ENCODE measurements at regions not wholly inside any gene's neighbourhood (a gene's known extent, or its start where the extent isn't known, plus 50 kb on each side); places are given as distances from the start of the nearest gene placed in this dataset.

DNA sequence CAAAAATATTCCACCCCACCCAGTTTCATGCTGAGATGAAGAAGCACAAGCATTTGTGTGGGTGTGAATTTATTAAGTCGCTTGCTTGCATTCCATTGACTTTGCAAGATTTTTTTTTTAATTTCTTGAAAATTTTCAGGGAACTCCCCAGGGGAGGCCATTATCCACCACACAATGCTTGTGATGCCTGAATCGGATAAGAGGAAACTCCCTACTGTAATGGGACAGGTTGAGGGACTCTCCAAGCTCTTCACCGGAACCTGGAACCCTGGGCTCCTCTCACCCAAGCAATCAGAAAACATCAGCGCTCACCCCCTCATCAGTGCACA is 153.6 kb upstream of the ZMIZ1 start:
- DNase-seq = no peak

DNA sequence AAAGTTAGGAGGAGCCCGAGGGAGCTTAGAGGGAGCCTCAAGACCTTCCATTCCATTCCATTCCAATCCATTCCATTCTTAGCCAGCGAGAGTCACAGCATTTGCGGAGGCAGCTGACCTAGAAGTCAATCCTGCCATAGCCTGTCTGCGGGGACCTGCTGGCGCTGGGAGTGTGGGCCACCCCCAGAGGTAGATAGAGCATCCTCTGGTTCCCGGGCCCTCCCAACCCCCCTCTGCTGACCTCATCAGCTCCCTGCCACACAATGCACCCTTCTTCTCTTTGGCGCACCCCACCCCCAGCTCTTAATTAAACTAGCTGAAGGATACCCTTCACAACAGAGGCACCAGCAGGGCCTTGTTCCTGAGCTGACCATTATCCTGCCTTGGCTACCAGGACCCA is 152.5 kb upstream of the ZMIZ1 start:
- DNase-seq = no peak

DNA sequence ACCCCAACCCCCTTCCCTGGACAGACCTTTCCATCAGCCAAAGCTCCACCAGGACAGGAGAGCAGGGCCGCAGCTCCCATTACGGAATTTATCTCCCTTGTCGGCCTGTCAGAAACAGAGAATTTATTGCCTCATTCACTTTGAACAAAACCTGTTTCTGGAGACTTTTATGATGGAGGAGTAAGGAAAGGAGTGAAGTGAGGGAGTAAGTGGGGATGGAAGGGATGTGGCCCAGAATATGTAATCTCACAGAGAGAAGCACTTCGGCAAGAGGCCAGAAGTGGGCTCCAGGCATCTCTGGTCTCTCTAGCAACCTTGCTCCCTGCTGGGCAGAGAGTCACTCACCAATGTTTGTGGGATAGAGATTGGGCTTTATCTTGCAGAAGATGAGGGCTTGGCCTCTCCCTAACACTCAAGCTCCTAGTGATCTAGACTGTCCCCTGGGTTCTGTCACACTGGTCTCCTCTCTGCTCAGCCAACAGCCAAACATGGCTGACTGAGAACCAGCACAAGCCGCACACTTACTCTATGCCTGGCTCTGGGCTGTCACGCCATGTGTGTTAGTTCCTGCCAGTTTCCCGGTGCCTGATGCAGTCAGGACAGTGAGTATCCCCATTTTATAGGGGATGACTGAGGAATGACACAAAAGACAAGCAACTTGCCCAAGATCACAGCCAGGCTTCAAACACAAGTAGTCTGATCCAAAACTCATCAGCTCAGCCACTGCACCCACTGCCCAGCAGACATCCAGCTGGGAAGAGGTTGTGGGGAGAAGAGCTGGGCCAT is 149.4 kb upstream of the ZMIZ1 start:
- DNase-seq = no peak

DNA sequence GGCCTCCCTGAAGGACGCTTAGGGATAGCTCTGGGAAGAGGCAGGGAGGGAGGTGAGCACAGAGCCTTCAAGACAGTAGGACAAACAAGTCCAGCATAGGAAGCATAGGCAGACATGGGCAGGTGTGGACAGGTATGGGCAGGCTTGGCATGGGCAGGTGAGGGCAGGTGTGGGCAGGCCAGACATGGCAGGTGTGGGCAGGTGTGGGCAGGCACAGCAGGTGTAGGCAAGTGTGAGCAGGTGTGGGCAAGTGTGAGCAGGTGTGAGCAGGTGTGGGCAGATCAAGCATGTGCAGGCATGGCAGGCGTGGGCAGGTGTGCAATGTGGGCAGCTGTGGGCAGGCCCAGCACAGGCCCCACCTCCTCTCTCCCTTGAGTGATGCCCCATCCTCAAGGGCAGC is 148.8 kb upstream of the ZMIZ1 start:
- no peak for DNase-seq

DNA sequence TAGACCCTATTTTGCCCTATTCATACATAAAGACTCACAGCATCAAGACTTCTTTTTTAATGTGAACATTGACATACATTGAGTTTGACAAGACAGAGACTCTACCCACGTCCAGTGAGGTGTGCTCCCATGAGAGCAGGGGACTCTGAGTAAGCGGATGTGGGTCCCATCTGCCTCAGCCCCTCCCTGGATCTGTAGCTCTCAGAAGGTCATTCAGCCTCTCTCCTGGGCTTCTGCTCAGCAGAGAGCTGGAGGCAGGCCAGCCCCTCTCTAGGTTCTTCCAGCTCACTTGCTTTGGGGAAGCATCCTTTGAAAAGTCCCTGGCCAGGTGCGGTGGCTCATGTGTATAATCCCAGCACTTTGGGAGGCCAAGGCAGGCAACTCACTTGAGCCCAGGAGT is 146.9 kb upstream of the ZMIZ1 start:
- no peak for DNase-seq

DNA sequence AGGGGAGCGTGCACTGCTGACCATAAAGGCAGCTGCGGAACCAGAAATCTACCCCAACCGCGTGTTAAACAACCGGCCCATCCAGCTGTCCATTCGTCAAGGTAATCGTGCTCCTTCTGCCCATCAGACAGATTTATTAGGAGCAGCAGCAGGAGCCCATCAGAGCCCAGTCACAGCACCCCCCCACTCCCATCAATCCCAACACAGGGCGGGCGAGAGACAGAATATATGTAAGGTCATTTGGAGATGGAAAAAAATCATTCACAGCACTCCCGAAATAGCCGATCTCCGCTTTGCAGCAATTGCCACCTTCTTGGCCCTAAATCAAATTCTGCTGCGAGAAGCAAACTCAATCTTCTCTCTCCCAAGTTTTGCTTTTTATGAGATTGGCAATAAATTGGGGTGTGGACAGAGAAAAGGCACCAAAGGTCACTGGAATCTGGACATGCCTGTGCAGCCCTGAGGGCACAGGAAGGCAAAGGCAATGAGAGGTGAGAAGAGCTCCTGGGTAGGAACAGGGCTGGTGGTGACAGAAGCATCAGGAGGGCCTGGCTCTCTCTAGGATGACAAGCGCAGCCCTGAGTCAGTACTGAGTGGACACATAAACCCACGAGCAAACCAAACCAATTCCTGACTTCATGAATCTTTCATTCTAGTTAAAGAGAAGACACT is 145.0 kb upstream of the ZMIZ1 start:
- no peak for DNase-seq

DNA sequence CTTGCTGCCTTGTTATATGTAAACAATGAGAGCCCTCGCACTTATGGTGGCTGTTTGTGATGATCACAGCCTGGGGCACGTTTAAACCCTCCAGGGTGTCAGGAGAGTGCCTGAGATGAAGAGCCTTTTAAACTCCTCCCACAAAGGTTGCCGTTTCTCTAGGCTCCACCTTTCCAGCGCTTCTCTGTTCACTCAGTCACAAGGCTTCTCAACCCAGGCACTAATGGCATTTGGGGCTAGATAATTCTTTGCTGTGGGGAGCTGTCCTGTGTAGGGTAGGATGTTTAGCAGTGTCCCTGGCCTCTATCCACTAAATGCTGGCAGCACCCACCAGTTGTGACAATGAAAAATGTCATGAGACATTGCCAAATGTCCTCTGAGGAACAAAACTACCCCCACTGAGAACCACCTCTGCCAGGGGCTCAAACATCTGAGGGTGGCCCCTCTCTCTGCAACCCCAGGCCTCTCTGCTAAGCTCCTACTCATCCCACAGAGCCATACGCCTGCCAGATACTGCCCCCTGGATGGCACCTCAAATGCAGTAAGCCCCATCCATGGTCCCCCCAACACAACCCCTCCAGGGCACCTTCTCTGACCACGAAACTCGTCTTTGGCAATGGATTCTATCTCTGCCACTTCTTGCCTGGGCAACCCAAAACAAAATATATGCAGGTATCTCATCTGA is 144.3 kb upstream of the ZMIZ1 start:
- no peak for DNase-seq

DNA sequence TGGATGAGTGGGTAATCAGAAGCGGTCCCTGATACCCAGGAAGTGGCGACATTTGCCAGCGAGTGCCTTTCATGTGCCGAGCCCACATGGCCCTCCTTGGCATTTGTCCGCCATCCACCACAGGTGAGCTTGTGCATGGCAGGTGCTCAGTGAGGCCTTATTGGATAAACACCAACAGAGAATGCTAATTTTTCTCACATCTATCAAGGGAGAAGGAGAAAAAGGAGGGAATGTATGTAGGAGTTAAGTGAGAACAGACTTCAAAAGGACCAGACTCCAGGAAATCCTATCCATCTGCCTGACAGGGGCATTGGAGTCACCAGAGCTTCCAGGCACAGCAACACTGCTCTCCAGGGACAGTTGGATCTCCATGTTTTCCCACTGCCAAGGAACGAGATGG is 143.5 kb upstream of the ZMIZ1 start:
- no peak for DNase-seq

DNA sequence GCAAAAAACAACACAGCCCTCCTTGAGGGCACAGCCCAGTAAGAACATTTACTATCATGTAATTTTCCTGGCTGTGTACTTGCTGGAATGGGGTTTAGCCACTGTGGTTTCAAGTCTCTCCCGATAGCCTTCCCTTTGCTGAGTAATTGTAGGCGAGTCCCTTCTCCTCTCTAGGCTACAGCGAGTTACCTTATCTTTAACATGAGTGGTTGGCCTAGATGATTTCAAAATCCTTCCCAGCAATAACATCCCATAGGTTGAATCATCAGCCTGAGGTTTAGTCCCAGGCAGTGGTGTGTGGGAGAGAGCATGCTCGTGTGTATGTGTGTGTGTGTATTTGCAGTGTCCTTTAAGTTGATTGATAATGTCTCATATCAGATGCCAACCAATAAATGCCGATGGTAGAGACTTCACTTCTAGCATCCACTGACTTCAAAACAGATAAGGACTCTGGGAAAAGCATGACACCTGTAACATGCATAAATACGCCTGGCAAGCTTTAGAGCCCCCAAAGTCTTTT is 142.9 kb upstream of the ZMIZ1 start:
- no peak for DNase-seq

DNA sequence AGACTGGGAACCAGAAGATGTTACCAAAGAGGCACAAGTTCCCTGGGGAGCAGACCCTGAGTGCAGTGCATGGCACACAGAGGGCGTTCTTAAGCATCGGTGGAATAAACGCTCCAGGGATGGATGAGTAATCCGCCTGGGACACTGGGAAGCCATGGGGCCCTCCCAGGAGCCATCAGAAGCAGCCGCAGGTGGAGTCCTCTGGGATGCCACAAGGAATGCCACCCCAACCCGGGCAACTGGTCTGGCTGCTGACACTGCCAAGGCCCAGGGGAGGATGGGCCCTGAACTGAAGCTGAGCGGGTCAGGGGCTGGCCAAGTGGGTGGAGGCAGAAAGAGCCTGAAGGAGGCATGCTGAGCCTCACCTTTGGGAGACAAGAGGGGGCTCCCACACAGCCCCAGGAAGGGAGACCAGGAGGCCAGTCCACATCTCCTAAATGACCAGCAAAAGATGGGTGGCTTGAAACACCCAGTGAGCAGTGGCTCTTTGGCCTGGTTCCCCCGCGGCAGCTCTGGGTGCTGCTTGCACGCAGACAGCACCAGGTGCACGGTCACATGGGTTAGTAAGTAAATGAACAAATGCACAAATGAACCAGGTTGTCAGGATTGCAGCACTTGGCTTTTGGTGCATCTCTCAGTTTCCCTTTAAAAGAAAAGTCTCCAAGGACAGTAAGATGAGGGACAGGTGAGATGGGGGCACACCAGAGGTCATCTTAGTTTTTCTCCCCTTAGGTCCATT is 141.3 kb upstream of the ZMIZ1 start:
- no peak for DNase-seq

DNA sequence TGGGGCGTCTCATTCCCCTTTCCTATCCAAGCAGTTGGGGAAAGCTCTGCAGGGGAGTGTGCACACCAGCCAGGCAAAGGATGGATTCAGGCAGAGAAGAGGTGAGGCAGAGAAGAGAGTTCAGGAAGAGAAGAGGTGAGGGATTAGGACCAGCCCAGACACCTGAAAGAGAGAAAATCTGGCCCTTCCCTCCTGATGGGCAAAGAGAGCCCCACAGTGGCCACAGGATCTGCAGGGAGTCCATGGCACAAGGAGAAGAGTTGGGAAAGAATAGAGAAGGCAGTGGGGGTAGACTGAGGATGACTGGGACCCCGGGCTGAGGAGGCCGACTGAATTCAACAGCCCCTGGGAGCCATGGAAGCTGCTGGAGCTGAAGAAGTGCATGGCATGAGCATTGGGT is 140.4 kb upstream of the ZMIZ1 start:
- DNase-seq = no peak

DNA sequence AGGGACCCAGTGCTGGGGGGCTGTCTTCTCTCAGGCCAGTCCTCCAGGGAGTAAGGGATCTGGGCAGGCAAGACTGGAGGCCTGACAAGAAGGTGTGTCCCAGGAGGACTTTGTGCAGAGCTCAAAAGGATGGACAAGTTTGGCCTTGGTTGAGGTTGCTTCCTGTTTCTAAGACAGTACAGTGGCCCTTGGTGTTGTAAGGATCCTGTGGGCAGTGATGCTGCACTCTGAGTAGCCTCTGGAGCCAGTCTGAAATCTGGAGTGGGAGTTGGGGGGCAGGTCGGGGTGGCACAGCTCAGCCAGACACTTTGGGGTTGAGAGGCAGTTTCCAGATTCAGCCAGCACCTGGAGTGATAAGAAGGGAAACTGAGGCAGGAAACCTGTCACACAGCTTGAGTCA is 139.2 kb upstream of the ZMIZ1 start:
- no peak for DNase-seq

DNA sequence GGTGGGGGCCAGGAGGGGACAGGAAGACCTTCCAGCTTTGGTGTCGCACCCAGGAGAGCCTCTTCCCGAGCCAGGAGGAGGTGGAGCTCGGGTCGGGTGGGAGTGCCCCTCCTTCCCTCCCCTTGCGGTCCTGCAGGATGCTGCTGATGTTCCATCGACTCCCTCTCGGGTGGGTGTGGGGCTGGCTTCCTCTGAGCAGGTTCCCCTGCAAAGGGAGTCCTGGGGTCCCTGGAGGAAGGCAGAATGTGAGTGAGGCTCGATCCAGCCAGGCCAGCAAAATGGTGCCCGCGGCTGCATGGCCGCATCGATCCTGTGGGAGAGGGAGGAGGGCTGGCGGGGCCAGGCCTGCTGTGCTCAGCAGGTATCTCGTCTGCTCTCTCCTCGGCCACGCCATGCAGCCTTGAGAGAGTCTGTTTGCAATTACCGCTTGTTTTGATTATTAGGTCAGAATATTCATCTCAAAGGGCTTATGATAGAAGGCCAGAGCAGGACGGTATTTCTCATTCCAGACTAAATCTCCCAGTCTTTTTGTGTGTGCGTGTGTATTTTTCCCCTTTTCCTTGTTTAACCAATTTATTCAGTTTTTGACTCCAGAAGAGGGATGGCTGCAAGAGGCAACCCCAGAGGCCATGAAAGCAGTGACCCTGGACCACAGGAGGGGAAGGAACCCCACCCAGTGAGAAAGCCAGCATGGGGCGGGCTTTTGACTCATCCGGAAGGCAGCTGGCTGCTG is 137.3 kb upstream of the ZMIZ1 start:
- no peak for DNase-seq

DNA sequence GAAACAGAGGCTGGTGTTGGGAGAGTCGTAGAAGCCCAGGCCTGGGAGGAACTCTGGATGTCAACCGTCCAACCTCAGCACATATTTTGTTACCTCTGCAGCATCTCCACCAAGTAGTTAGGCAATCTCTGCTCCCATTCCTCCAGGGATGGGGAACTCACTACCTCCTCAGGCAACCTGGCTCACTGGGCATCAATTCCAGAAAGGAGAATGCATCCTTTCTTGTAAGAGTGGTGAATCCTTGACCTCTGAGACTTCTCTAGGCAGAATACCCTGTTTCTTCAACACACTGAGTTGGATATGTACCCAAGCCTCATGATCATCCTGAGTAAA is 136.7 kb upstream of the ZMIZ1 start:
- DNase-seq = no peak

DNA sequence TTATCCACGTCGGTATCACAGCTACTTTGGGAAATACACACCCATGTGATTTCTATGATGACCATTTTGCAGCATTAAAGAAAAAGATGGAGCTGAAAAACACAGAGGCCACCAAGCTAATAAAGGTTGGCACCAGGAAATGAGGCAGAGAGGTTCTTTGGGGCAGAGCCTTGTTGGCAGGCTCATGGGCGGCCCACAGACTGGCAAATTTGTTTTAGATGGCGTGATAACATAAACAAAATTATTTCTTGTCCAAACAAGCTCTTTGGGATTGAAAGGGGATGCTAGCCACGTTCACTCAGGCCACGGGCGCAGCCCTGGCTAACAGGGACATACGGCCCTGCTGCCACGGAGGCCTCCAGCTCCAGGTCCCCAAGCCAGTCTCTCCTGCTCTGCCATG is 135.9 kb upstream of the ZMIZ1 start:
- no peak for DNase-seq

DNA sequence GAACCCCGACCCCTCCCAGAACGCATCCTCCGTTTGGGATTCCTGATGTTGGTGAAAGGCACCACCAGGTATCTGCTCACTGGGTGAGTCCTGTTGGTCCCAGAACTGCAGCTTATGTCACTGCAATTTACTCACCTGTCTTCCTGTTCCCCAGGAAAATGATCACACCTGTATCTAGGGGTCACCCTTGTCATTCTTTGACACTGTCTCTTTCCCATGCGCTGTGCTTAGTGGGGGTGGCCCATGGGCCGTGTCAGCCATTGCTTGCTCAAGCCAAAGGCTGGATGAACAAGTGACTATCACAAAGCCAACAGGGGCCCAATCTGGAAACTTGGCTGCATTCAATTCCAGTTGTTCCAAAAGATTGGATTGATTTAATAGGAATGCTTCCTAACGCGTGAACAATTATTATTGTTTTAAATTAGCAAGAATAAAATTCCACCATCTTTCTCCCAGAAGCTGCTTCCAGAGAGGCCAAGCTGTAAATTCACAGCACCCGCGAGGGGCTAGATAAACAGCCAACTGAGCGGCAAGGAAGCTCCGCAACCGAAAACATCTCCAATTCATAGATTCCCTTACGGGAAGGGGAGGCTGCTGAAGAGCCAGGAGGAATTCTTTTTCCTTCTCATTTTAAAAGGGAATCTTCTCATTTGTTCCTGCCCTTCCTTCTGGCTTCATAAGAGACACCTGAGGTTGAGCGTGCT is 134.8 kb upstream of the ZMIZ1 start:
- no peak for DNase-seq

DNA sequence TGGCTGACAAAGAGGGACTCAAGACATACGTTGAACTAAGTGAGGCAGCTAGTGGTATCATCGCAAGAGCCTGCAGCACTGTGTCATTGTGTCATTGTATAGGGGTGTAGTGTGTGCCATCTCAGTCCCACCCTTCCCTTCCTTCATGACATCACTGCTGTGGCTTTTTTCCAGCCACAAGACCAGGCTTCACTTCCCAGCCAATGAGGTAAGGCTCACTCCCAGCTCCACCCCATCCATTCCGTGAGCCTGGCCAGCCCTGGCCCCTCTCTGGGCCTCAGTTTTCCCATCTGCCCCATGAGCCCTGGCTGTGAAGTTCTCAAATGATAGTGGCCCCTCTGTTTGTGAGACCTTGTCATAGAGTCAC is 134.3 kb upstream of the ZMIZ1 start:
- DNase-seq = no peak

DNA sequence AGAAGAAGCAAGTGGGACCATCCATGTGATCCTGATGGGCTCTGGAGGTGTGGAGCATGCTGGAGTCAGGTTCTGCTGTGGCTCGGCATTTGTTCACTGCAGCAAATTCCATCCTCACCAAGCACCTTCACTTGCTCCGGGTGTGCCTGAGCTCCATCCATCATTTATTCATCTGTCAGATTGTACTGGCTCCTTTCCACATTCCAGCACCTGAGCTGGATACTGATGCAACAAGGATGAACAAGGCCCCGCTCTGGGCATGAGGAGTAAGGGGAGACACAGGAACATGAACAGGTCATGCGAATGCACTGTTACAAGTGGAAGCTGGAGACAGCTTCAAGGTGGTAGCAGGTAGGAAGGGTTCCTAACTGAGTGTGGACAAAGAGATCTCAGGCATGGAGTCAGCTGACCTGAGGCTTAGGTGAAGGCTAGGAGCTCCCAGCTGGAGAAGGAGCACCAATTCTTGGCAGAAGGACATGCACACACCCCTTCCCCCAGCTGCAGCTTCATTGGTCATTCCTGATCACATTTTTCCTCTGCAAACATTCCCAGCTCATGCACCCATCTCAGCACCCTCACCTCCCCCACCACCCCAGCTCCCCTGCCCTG is 133.7 kb upstream of the ZMIZ1 start:
- DNase-seq = no peak

DNA sequence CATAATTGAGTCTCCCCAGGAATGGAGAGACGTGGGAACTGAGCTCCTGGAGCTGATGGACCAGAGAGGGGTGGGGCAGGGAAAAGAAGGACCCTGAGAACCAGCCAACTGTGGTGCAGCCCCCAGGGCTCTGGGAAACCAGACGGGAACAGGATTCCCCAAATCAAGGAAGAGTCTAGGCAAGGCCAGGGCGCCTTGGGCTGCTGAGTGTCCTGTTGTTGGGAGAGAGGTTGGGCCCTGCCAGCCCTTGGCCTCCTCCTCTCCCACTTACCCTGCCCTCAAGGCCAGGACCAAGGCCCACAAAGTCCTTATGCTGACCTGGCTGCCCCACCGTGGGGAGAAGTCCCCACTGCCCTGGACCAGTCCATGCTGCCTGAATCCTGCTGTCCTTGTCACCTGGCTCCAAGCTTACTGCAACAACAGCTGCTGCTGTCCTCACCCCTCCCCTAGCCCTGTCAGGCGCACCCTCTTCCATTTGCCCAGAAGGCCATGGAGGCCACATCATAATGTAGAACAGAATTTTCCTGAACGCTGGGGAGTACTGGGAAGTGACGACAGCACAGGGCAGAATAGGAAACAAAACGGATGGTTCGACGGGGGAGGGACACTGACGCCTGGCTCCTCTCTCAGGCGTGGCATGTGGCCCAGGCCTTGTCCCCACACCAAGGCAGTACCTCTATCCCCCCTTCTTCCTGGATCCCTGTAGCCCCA is 132.9 kb upstream of the ZMIZ1 start:
- DNase-seq = no peak

DNA sequence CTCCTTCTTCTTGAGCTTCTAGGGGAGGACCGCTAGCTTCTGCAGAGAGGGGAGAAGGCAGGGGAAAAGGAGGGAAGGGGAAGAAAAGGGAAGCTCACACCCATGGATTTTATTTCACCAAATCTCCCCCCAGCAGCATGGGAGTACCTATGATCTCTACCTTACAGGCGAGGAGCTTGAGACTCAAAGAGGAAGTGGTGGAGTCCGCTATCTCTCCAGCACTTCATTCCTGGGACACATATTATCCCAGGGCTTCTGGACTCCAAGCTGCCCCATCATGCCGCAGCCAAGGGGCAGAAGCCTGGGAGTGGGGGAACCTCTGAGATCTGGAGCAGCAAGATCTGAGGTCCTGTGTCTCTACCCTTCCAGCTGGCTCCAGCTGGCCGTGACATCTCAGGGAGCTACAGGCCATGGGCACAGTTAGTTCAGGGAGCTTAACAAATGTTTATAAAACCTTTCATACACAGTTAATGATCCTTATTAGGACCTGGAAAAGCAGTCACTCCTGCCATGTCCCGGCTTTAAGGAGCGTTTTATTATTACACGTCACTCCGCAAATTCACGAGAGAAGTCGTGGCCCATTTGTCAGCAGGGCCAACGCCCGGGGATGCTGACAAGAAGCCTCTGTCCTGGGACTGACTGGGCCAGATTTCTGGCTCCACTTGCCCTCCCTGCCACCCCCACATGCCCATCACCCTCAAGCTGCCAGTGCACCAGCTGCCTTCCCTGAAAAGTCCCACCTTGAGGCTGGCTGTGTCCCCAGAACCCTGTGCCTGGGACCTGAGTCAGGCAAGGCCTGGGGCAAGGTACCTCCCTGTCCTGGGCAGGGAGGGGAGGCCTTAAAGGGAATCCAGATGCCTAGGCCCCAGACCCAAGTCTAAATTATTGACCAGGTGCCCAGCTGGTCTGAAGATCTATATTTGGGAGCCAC is 132.1 kb upstream of the ZMIZ1 start:
- DNase-seq = no peak

Data from activated T-cell treated with anti-CD3 and anti-CD28 coated beads for 4 hours (primary cell).